Left renal pelvis (tissue), 4 donors: ENCODE measurements at regions not wholly inside any gene's neighbourhood (a gene's known extent, or its start where the extent isn't known, plus 50 kb on each side); places are given as distances from the start of the nearest gene placed in this dataset.
"Not testable (repeated sequence)": the region's sequence is repeated elsewhere in the genome, so short reads cannot be mapped to it uniquely, and the experiment has no call there.

Source experiments
- DNase-seq, 4 donors: peaks; one replicate each; pipeline ENCODE4 v3.0.0-alpha.2; 2013; ENCODE audit warnings: low read depth in 4 of 4, low spot score in 3 of 4

DNA sequence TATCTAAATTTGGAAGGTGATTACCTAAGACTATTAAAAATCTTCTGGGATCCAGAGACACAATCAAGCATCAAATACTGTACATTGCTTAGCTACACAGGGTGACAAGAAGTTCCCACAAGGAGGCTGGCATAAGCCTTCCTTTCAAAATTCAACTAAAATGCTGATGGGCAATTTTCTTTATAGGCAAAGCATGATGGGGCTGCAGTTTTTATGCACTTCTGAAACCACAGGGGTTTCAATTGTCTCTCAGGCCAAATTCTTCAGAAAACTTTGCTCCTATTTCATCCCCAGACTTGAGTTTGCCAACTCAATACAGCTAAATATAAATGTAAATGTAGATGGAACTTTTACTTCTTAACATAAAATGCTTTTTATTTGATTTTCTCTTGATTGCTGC lies 241.6 kb downstream of the ZPLD1 start:
- no peak for DNase-seq

DNA sequence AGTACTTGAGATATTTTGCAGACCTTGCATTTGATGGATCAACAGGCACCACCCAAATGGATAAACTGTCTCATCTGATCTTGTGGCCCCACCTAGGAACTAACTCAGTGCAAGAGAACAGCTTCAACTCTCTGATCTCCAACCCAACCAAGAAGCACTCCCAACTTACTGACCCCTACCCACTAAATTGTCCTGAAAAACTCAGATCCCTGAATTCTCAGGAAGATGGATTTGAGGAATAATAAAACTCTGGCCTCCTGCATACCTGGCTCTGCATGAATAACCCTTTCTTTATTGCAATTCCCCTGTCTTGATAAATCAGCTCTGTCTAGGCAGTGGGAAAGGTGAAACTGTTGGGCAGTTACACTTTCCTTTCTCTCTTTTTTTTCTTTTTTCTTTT lies 247.9 kb downstream of the ZPLD1 start:
- DNase-seq: peak; percentile 21 to 74 (median 26)

DNA sequence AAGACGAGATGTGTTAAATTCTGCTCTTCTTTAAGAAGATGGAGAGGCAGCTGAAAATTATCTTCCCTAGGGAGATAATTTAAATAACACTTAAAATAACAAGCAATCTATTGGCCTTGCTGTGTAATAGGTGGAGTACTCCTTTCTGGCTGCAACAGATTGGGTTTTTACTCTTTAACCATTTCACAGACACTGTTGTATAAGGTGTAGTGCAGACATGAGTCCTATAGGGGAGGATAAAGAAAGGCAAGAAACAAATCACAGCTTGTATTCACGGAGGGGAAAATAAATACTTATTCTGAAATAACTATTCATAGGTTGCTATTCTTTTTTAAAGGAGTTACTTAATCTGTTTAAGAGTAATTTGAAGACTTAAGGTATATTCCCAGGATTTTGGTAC lies 252.0 kb downstream of the ZPLD1 start:
- DNase-seq: no peak

DNA sequence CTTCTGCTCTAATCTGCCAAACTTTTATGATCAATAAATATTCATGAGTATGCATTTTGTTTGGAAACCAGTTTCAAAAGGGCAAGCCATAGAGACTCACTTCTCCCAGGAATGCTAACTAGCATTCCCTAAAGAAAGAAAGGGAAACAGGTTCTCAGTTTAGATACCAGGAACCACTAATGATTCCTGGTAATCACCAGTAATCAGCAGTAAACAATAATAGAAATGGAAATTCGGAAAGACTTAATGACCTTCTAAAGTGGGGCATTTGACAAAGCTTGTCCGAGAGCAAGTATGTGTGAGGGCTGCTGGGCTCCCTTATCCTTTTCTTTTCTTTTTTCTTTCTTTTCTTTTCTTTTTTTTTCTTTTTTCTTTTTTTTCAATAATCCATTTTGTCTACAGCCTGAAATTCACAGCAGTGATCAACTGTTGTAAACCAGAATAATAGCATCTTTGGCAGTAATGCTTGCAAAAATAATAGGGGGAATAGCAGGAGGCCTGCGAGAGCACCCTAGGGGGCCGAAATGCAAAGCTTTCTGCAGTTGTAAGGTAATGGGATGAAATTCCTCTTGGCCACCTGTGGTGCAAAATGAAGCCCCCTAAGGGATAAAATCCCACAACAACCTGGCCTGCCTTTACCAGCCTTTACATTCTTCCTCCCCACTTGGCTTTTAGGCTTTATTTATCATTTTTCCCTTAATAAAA lies 253.2 kb downstream of the ZPLD1 start:
- DNase-seq: no peak

DNA sequence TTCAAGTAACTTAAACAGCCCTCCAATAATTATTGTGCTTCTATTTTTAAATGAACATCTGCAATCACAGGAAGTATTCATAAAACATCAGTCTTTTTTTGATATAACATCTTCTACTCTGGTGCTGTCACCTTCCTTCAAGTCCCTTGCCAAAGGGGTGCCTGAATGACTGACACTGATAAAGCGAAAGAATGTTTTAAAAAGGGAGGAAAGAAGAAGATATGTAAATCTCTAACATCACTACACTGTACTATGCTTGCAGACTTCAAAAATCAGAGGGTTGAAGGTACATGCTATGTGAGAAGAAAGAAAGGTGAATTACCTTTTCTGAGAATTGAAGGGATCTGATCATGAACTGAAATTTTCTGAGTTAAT lies 253.7 kb downstream of the ZPLD1 start:
- DNase-seq: no peak

DNA sequence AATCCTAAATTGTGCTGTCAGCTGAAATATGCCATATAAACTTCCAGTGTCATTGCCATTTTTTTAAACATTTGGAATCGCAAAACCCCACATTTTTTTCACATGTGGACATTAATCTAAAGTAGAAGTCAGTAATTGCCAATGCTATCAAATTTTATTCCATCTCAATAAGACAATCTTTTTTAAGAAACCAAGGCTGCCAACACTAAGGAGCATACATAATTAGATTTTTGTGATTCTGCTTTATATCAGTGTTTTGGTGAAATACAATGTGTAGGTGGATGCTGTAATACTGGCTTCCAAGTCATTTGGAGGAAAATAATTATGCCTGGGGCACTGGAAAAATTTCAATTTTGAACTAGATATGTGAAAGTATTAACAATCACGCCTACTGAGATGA lies 256.7 kb downstream of the ZPLD1 start:
- DNase-seq: no peak

DNA sequence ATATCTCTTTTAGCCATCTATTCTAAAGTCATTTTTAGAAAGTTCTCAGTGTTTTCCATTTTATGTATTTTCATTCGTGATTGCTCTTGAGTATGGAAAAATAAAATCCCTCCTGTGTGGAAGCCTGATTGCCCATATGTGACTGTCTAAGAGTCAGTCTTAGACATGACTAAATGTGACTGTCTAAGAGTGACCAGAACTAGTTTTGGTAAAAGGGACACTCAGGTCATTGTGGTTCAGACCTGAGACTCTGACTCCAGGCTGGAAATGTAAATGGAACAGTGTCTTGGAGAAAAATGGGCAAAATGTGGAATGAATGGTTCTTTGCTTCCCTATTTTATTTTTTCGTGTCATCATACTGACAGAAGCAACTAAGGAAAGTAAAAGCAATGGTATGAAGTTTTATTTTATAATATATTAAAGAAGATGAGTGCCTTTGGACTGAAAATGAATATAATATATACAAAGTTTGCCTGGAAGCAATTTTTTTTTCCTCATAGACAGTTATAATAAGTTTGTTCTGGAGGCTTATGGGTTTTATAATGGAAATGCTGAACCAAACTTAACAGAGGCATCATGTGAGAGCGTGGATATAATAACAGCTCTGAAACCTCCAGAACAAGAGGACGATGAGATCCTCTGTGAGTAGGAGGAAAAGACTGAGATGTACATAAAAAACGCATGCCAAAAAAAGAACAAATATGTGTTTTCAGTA lies 264.4 kb downstream of the ZPLD1 start:
- DNase-seq: no peak

DNA sequence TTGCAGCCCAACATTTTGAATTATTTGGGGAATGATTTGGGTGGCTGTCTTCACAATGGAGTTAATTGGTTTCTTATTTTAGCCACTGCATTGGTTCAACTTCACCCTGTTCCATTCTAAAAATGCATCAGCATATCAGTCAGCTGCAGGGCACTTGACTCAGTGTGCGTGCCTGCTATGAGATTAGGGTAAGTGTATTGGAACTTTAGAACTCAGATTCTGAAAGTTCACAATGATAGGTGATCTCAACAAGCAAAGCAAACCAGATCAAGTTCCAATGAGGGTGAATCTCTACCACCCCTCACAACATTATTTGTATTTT lies 265.0 kb downstream of the ZPLD1 start:
- DNase-seq: no peak

DNA sequence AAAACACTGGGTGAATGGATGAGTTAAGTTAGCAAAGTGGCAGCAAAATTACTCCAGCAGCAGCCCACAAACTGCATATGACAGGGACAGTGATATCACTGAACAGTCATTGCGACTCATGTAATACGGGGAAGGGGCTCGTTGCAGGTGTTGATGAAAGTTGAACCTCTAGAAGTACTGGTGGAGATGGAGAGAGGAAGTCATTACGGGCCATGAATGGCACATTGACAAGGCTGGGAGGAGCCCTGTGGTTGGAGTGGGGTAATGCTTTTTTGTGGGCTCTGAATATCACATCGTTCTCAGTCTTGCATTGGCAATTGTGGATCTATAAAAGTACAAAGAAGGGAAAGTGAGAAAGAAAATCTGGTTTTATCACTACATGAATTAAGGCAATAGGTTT lies 278.1 kb downstream of the ZPLD1 start:
- DNase-seq: no peak

DNA sequence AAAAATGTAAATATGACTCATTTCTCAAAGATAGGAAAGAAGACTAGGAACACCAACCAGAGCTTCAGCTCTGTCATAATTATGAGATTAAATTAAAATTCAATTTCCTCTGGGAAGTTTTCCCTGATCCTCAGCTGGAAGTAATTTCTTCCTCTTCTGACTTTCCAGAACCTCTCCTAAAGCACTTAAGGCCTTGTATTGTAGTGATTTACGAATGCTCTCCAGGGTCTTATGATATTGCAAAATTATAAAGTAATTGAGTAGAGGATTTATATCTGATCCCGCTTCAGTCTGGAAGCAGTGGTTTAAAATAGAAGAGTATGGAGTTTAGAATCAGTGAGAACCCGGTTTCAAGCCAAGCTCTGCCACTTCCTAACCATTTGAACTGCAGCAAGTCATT lies 279.8 kb downstream of the ZPLD1 start:
- DNase-seq: no peak

DNA sequence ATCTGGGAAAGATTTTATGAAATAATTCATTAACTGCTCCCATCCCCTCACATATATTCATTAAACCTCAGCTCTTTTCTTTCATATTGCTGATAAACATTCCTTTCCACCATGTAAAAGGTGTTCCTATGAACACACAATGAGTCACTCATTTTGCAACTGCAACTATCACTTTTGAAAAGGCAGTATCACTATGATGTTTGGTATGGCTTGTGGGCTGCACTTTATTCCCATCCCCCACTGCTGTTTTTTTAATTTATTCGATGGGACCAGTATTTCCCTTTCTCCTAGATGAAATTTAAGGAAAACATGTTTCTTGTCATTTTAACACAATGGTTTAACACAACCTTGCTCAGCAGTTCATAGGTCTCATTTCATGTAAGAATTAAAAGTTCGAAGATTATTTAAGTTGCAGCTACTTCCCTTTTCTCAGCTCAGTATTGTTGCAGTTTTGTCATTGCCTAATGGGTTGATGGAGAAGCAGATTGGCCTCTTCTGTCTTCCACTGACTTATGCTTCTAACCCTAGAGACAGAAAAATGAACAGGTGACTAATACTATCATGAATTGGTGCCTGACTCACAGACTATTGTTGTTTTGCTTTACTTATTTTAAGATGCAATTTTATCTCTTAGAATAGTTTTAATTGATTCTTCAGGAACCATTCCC lies 280.3 kb downstream of the ZPLD1 start:
- no peak for DNase-seq

DNA sequence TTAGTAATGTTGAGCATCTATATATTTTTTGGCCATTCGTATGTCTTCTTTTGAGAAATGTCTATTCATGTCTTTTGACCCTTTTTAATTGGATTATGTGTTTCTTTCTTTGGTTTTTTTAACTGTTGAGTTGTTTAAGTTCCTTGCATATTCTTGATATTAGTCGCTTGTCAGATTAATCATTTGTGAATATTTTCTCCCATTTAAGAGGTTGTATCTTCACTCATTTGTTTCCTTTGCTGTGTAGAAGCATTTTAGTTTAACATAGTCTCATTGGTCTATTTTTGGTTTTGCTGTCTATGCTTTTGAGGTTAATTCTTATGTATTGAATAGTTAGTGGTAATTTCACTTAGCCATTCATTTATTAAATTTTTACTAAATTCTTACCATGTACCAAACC lies 283.8 kb downstream of the ZPLD1 start:
- DNase-seq: no peak

DNA sequence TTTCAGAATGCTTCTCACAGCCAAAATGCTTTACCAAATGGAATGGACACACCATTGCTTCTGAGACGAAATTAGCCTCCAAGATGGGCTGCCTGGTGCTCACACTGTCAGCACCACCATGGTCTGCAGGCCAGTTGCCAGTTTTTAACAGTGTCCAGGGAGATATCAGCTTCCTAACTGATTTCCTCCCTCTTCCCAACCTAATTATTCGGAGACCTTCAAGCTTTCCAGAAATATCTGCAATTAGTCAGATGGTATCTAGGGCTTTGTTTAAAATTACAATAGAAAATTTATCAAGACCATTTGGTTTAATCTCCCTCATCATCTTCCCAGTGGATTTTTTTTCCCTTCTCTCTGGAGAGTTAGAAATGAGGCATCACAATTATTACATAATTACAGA lies 287.5 kb downstream of the ZPLD1 start:
- no peak for DNase-seq

DNA sequence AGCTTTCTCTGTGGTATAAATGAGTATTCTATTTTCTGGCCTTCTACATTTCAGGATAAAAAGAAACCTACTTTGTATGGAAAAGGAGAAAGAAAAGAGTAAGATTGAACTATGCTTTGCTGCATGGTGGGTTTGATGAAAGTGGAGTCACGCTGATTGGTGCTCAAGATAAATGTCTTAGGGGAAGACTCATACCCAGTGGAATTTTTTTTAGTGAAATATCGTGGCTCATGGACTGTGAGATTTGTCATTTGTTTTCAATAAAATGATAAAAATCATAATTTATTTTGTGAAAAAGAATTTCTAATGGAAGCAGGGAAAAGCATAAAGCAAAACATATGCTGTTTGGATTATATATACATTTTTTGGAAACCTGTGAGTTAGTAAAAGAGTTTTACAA lies 292.5 kb downstream of the ZPLD1 start:
- no peak for DNase-seq

DNA sequence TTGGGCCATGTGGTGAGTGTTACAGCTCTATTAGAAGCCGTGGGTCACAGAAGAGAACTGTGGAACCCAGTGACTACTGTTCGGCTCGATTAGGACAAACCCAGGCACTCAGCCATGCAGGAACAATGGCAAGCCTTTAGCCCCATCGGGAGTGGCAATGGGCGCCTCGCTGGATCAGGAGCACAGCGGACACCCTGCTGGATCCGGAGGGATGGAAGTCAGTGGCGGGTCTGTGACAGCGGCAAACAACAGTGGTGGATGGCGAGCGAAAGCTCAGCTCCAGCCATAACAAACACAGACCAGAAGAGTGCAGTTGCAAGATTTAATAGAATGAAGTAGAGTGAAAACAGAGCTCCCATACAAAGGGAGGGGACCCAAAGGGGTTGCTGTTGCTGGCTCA lies 297.8 kb downstream of the ZPLD1 start:
- DNase-seq: not testable (repeated sequence)

DNA sequence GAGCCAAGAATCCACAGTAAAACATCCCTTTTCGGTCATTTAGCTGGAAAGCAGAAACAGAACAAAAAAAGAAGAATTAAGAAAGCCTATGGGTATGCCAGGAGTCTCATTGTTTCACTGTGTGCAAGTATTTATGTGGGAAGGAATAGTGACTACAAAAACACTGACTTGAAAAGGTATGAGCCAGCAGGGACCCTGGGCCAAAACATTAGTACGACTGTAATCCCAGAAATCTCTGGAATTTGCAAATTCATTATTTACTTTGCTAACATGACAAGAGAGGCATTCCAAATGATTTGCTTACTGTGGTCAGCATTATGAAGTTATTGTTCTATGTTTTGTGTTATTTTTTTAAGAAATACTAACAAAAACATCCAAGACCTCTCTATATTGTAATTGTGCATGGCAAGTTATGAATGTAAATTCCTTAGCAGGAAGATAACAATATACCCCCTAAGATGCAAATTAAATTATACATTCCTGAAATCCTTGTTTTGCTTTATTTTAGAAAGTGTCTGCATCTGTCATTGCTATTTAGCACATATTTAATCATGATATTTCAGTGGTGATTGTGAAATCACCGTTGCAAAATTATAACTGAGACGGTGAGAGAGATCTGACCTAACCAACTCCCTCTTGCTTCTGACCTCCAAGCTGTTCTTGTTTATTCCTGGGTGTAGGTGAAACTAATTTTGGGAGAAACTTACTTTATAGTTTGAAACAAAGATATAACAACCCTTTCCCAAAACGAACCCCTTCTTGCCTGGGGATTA lies 299.2 kb downstream of the ZPLD1 start:
- no peak for DNase-seq

DNA sequence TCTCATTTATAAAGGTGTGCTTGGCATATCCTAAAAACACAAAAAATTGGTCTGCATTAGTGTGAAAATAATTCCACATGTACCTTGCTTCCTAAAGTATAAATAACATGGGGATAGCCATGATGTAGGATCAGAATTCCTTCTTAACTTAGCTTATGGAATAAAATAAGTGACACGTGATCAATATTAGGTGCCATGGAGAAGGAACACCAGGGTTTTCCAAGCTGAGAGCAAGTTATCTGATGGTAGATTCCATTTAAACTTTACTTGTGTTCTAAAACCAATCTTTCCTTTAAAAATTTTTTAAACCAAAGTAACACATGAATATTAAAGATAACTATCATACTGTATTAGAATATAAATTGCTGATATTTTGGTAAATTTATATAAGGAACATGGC lies 300.5 kb downstream of the ZPLD1 start:
- no peak for DNase-seq

DNA sequence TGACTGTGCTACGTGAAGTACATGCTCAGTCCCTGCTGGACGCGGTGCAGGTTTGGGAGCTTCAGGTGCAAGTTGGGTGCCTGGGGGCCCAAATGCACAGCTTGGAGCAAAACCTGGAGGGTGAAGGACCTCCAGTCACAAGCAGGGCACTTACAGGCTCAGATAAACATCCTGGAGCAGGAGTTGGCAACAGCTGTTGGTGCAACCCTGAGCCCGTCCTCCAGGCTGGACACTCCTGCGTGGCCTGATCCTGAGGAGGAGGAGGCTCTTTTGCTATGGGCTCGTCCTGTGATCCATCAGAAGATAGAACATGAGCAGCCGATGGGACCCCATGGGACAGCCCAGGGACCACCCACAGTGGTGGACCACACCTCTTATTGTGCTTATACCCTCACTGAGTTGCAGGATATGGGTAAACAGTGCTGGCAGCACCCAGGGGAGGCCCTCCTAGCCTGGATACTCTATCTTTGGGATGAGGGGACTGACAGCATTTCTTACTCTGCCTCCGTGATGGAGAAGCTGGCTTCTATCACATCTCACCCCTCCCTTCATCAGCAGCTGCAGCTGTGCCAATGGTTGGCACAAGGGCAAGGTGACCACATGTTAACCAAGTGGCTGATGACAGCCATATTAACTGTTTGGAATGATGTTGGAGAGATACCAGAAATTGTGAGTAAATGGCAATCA lies 301.6 kb downstream of the ZPLD1 start:
- no peak for DNase-seq

DNA sequence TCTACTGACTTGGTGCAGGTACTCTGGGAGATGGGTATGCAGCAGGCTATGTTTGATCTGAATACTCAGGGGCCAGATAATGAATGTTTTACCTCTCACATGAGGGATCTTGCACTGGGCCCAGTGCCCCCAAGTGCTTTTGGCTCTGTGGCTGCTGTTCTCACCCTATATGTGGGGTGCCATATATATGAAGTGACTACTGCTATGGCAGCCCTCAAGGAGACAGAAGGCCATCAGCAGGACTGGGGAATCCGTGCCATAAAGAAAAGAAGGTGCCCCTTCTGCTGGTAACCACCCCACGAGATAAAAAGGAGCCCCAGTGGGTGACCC lies 302.1 kb downstream of the ZPLD1 start:
- DNase-seq: no peak

DNA sequence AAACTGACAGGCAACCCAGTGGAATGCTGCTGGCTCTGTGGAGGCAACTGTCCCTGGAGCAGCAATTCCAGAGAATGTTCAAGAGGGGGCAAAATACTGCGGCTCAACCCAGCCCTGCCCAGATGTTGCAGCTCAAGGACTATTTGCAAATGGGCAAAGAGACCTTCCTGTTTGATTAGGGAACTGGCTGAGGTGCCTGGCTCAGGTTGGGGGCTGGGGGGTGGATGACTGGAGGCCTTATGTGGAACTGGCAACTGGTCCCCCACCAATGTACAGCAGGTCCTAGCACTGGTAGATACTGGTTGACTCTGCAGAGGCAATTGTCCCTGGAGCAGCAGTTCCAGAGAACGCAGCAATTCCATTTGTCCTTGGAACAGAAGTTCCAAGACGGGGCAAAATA lies 302.5 kb downstream of the ZPLD1 start:
- no peak for DNase-seq

DNA sequence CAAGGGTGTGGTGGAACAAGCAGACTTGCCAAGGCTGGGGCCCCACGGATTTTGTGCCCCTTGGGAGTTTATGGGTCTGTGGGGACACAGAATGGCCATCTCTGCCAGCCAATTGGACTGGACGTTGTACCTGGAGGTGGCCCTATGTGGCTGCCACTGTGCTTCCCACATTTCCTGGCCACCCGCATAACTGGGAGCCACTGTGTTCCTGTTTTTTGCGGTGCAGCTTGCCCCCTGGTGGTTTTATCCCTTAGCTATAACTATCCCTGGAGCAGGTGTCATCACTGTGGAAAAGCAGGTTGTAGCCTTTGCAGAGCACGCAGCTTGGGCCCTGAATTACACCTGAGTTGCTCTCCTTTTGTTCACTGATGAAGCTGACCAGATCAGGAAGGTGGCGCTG lies 306.3 kb downstream of the ZPLD1 start:
- DNase-seq: no peak
